A549 (cell line): ENCODE measurements at regions not wholly inside any gene's neighbourhood (a gene's known extent, or its start where the extent isn't known, plus 50 kb on each side); places are given as distances from the start of the nearest gene placed in this dataset.

Experiments used
- ATAC-seq, 2 experiments: fragments of 200-7000 bp in 1 of 2; fragments of >200 bp in 1 of 2; cut with Nextera tagmentation in 1 of 2; cut with Tn5 transposase in 1 of 2; 3 replicates each; pipeline versions ENCODE4 v1.8.0 to v1.9.1; 2018 to 2020; ENCODE audit warnings: mild to moderate bottlenecking in 1 of 2, moderate library complexity in 1 of 2
- CTCF ChIA-PET: fragments of 300-600 bp; sonication (Branson Sonifier 250); formaldehyde crosslinking; extraction: SDS; loops from one replicate; lab custom pipeline; 2021; ENCODE audit warnings: antibody characterized with exemption, inconsistent platforms; lab: Yijun Ruan, JAX
- POLR2A ChIA-PET: fragments of 350-600 bp; formaldehyde crosslinking; extraction: SDS; loops from one replicate; lab custom pipeline; 2021; ENCODE audit warnings: antibody characterized with exemption, inconsistent platforms; lab: Yijun Ruan, JAX
- DNase-seq, 2 experiments: peaks; one replicate each; pipeline versions ENCODE4 v3.0.0 to v3.0.0-alpha.2; 2011 to 2016; ENCODE audit warnings: low read depth in 1 of 2, low spot score in 1 of 2
- FAIRE-seq: peaks from 2 replicates; lab custom pipeline; 2011; peaks lifted over from hg19 to GRCh38; lab: Jason Lieb, UNC
- H3K27ac ChIP-seq, 2 experiments: fragments of >200 bp; sonication (Bioruptor Twin); formaldehyde crosslinking; 3 replicates each; pipeline ENCODE4 v1.5.1; 2016 to 2017
- H3K4me1 ChIP-seq: fragments of >200 bp; sonication (Bioruptor Twin); formaldehyde crosslinking; 3 replicates; pipeline ENCODE4 v1.6.1; 2016
- H3K4me2 ChIP-seq: fragments of >200 bp; sonication (Bioruptor Twin); formaldehyde crosslinking; 3 replicates; pipeline ENCODE4 v1.6.1; 2016
- H3K4me3 ChIP-seq: fragments of >200 bp; sonication (Bioruptor Twin); formaldehyde crosslinking; 3 replicates; pipeline ENCODE4 v1.5.1; 2016
- H3K9me3 ChIP-seq: fragments of >200 bp; sonication (Bioruptor Twin); formaldehyde crosslinking; 3 replicates; pipeline ENCODE4 v1.6.1; 2016
- ATOH8 ChIP-seq: fragments of 250-450 bp; sonication (Bioruptor Pico); IDR thresholded peaks from 2 replicates; pipeline ENCODE4 v1.5.0; 2020; ENCODE audit warnings: low read depth, mild to moderate bottlenecking, moderate library complexity
- BHLHE40 ChIP-seq: IDR thresholded peaks from 2 replicates; pipeline ENCODE4 v1.6.1; 2012; ENCODE audit warnings: low read depth, low read length, inconsistent platforms
- CBX2 ChIP-seq: fragments of 200-600 bp; sonication (generic); IDR thresholded peaks from 2 replicates; pipeline ENCODE4 v1.6.1; 2016; ENCODE audit warnings: low read depth, mild to moderate bottlenecking, borderline replicate concordance
- CBX8 ChIP-seq: fragments of 200-600 bp; sonication (generic); IDR thresholded peaks from 2 replicates; pipeline ENCODE4 v1.6.1; 2016
- CHD2 ChIP-seq: fragments of 150-350 bp; IDR thresholded peaks from 2 replicates; pipeline ENCODE4 v1.6.1; 2014; ENCODE audit warnings: low read length; ENCODE audit not compliant: partially characterized antibody
- ELK1 ChIP-seq: fragments of 150-350 bp; IDR thresholded peaks from 2 replicates; pipeline ENCODE4 v1.6.1; 2014; ENCODE audit warnings: low read depth, mild to moderate bottlenecking, low read length
- EP300 ChIP-seq, 2 experiments: fragments of >200 bp; sonication (Bioruptor Twin); formaldehyde crosslinking; IDR thresholded peaks; 2 replicates in 1 of 2; 3 replicates in 1 of 2; pipeline ENCODE4 v1.6.1; 2016 to 2017
- GATA3 ChIP-seq: IDR thresholded peaks from 2 replicates; pipeline ENCODE4 v1.6.1; 2012; ENCODE audit warnings: borderline replicate concordance
- HOXA7 ChIP-seq: fragments of 250-450 bp; sonication (Bioruptor Pico); IDR thresholded peaks from 2 replicates; pipeline ENCODE4 v1.5.0; 2020; ENCODE audit warnings: mild to moderate bottlenecking, moderate library complexity
- KDM1A ChIP-seq: fragments of 200-600 bp; sonication (generic); IDR thresholded peaks from 2 replicates; pipeline ENCODE4 v1.6.1; 2016; ENCODE audit warnings: low read depth, mild to moderate bottlenecking
- KDM5A ChIP-seq: fragments of 200-600 bp; sonication (generic); IDR thresholded peaks from 2 replicates; pipeline ENCODE4 v1.6.1; 2016; ENCODE audit warnings: antibody characterized with exemption, mild to moderate bottlenecking
- MAX ChIP-seq: IDR thresholded peaks from 2 replicates; pipeline ENCODE4 v1.6.1; 2012
- MAZ ChIP-seq: fragments of 150-350 bp; IDR thresholded peaks from 2 replicates; pipeline ENCODE4 v1.6.1; 2014; ENCODE audit warnings: antibody characterized with exemption, low read depth, low read length, borderline replicate concordance
- NPAS2 ChIP-seq: fragments of 250-450 bp; sonication (Bioruptor Pico); IDR thresholded peaks from 2 replicates; pipeline ENCODE4 v1.8.0; 2022; ENCODE audit warnings: mild to moderate bottlenecking, moderate library complexity, borderline replicate concordance
- NR3C1 ChIP-seq: fragments of >200 bp; sonication (Bioruptor Twin); formaldehyde crosslinking; IDR thresholded peaks from 3 replicates; pipeline ENCODE4 v1.6.1; 2017
- RAD21 ChIP-seq, 2 experiments: fragments of >200 bp in 1 of 2; sonication (Bioruptor Twin) in 1 of 2; formaldehyde crosslinking in 1 of 2; IDR thresholded peaks in 1 of 2; conservative IDR thresholded peaks in 1 of 2; 2 replicates in 1 of 2; 3 replicates in 1 of 2; pipeline ENCODE4 v1.6.1; 2012 to 2018; ENCODE audit warnings: inconsistent platforms in 1 of 2
- RARB ChIP-seq: fragments of 250-450 bp; sonication (Bioruptor Pico); IDR thresholded peaks from 2 replicates; pipeline ENCODE4 v1.8.0; 2021; ENCODE audit warnings: mild to moderate bottlenecking, moderate library complexity
- RCOR1 ChIP-seq: fragments of 150-350 bp; IDR thresholded peaks from 2 replicates; pipeline ENCODE4 v1.6.1; 2014; ENCODE audit warnings: antibody characterized with exemption, low read length, low read depth
- RFX5 ChIP-seq: fragments of 450-650 bp; IDR thresholded peaks from 2 replicates; pipeline ENCODE4 v1.7.1; 2014; ENCODE audit warnings: antibody characterized with exemption, mild to moderate bottlenecking, moderate library complexity
- SMC3 ChIP-seq: fragments of >200 bp; sonication (Bioruptor Twin); formaldehyde crosslinking; IDR thresholded peaks from 3 replicates; pipeline ENCODE4 v1.6.1; 2018; ENCODE audit warnings: inconsistent platforms
- USF2 ChIP-seq: fragments of 450-650 bp; IDR thresholded peaks from 2 replicates; pipeline ENCODE4 v1.6.1; 2014; ENCODE audit warnings: antibody characterized with exemption
- ZC3H11A ChIP-seq: fragments of 450-650 bp; IDR thresholded peaks from 2 replicates; pipeline ENCODE4 v1.6.1; 2014; ENCODE audit warnings: antibody characterized with exemption, mild to moderate bottlenecking
- ZSCAN20 ChIP-seq: fragments of 250-450 bp; sonication (Bioruptor Pico); IDR thresholded peaks from 2 replicates; pipeline ENCODE4 v1.8.0; 2022; ENCODE audit warnings: mild to moderate bottlenecking, moderate library complexity
- WGBS: methylation state at CpG from one replicate; pipeline ENCODE4 v1.1.6; 2017; ENCODE audit errors: missing lambda C conversion rate; 5-methylcytosine and 5-hydroxymethylcytosine counted together

GRCh38 chr22:47842119-47842518 is 1079.7 kb downstream of the TBC1D22A start:
- DNase-seq (no peak), FAIRE-seq (no peak), ATAC-seq (no peak)
- no peak overlapping the region for H3K4me2 ChIP-seq
- TF ChIP-seq RAD21 (conservative IDR thresholded peaks at IDR 0.05 in 1 of 2, IDR thresholded peaks at IDR 0.05 in 1 of 2) = no peak
- CTCF ChIA-PET = interaction anchor here (1.6 kb wide), 1 partner anchor 20 kb away, joined by 3 read pairs; no protein-coding TSS in a partner anchor
- no peak overlapping the region for H3K27ac ChIP-seq
- H3K9me3 ChIP-seq = no peaks in the 10 kb centered on the region
- WGBS = 87% methylated on average over 9 of the region's 10 CpGs
- no peaks in the 10 kb centered on the region for H3K4me1 ChIP-seq
- no peak overlapping the region for H3K4me3 ChIP-seq
- POLR2A ChIA-PET = no interaction called here

GRCh38 chr22:47841156-47841555 is 1078.7 kb downstream of the TBC1D22A start:
- ChIA-PET CTCF (interaction anchor here (1.5 kb wide), 1 partner anchor 10 kb away, joined by 3 read pairs; no protein-coding TSS in a partner anchor), POLR2A (no interaction called here)
- no peak for DNase-seq
- Histone ChIP-seq H3K9me3 (no peaks in the 10 kb centered on the region), H3K4me2 (no peak overlapping the region), H3K4me3 (no peak overlapping the region), H3K27ac (no peak overlapping the region), H3K4me1 (0 out of 3 replicates have a peak, but pooled peaks cover 6% of the 10 kb centered on the region)
- WGBS = 58% methylated on average over 3 of the region's 3 CpGs
- no peak for ATAC-seq
- TF ChIP-seq ZSCAN20 = no peak
- FAIRE-seq = no peak

GRCh38 chr22:47839595-47840227 is 1077.3 kb downstream of the TBC1D22A start:
- no peak for TF ChIP-seq NR3C1
- no peak for TF ChIP-seq ATOH8
- TF ChIP-seq KDM5A = no peak
- TF ChIP-seq MAZ = no peak
- TF ChIP-seq RFX5 = no peak
- no peak for TF ChIP-seq USF2
- no peak for TF ChIP-seq BHLHE40
- no peak for TF ChIP-seq CBX8
- TF ChIP-seq GATA3 = no peak
- no peak for TF ChIP-seq RARB (CRISPR knock-in tag)
- no peak for TF ChIP-seq RAD21 (conservative IDR thresholded peaks at IDR 0.05 in 1 of 2, IDR thresholded peaks at IDR 0.05 in 1 of 2)
- no peak for TF ChIP-seq EP300 (IDR thresholded peaks at IDR 0.05)
- TF ChIP-seq ELK1 = no peak
- TF ChIP-seq RCOR1 = no peak
- TF ChIP-seq ZC3H11A = no peak
- no peak for TF ChIP-seq HOXA7 (CRISPR knock-in tag)
- no peak for TF ChIP-seq KDM1A
- POLR2A ChIA-PET = no interaction called here
- FAIRE-seq (no peak), ATAC-seq (no peak), DNase-seq (no peak)
- 75% methylated on average over 13 of the region's 13 CpGs for WGBS
- CTCF ChIA-PET = interaction anchor here (1.5 kb wide), 1 partner anchor 12 kb away, joined by 3 read pairs; no protein-coding TSS in a partner anchor
- H3K4me1 ChIP-seq = 0 out of 3 replicates have a peak, but pooled peaks cover 11% of the 10 kb centered on the region
- no peak overlapping the region for H3K27ac ChIP-seq
- H3K9me3 ChIP-seq = no peaks in the 10 kb centered on the region
- no peak overlapping the region for H3K4me2 ChIP-seq
- no peak overlapping the region for H3K4me3 ChIP-seq

GRCh38 chr22:47837703-47838102 is 1075.3 kb downstream of the TBC1D22A start:
- TF ChIP-seq CBX2 = no peak
- TF ChIP-seq MAX = no peak
- no peak for TF ChIP-seq SMC3
- peak in 1 of 2 experiments; percentile 39; a peak in 2 of 5 replicates for TF ChIP-seq RAD21 (conservative IDR thresholded peaks at IDR 0.05 in 1 of 2, IDR thresholded peaks at IDR 0.05 in 1 of 2)
- TF ChIP-seq CHD2 = no peak
- no peak for TF ChIP-seq NPAS2 (CRISPR knock-in tag)
- Histone ChIP-seq H3K4me1 (0 out of 3 replicates have a peak, but pooled peaks cover 11% of the 10 kb centered on the region), H3K4me2 (no peak overlapping the region), H3K4me3 (no peak overlapping the region), H3K27ac (no peak overlapping the region), H3K9me3 (no peaks in the 10 kb centered on the region)
- peak in 1 of 2 experiments; percentile 36 for DNase-seq
- FAIRE-seq = no peak
- CTCF ChIA-PET = no interaction called here
- ATAC-seq = no peak
- POLR2A ChIA-PET = no interaction called here
- WGBS = 59% methylated on average over 3 of the region's 3 CpGs
